HG03103 (cell line): ENCODE measurements at regions not wholly inside any gene's neighbourhood (a gene's known extent, or its start where the extent isn't known, plus 50 kb on each side); places are given as distances from the start of the nearest gene placed in this dataset.
"Not testable (repeated sequence)": the region's sequence is repeated elsewhere in the genome, so short reads cannot be mapped to it uniquely, and the experiment has no call there.

Experiments
- ATAC-seq: cut with Tn5 transposase; IDR thresholded peaks from one replicate; pipeline ENCODE4 v1.9.1; 2021; ENCODE audit warnings: low read depth; ENCODE audit not compliant: unreplicated experiment

DNA sequence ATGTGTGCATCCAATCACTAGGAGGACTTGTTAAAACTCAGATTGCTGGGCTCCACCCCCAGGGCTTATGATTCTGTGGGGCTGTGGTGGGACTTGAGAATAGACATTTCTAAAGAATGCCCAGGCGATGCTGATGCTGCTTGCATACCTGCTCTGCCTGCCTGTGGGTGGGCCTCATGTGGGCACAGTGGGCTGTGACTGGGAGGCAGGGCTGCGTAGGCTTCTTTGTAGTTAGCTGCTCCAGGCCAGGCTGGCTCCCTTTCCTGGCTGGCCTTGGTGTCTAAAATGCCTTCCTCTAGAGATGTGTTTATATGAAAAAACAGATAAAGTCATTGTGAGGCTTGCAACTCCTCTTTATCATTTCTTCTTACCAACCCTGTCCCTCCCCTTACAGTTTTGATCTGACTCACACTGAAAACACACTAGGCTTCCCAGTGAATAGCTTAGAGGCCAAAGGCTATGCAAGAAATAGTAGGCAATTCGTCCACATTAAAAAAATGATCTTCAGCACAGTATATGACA is 495.5 kb upstream of the MAP3K7 start:
- ATAC-seq, result no peak

DNA sequence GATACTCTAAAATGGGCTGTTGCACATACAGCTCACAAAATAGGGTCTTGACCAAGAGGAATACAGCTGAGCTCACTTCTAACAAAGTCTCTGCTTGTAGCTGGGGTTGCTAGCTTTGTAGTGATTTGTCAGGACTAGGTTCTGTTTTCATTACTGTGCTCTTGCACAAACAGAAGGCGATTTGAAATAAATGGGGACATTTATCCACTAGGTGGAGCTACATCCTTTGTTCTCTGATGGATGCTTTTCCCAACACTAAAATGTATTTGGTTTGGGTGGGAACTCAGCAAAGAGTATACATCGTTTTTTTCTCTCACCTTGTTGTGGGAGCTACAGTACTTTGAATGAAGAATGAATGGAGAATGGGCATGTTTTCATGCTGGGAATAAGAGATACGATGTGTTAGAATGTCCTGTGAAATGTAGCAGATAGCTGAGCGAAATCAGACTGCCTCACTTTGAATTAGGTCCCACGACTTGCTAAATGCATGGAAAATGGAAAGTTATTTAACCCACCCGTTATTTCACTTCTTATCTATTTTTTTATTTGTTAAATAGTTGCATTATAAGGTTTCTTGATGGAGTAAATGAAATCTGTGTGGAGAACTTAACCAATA is 494.7 kb upstream of the MAP3K7 start:
- no peak for ATAC-seq

DNA sequence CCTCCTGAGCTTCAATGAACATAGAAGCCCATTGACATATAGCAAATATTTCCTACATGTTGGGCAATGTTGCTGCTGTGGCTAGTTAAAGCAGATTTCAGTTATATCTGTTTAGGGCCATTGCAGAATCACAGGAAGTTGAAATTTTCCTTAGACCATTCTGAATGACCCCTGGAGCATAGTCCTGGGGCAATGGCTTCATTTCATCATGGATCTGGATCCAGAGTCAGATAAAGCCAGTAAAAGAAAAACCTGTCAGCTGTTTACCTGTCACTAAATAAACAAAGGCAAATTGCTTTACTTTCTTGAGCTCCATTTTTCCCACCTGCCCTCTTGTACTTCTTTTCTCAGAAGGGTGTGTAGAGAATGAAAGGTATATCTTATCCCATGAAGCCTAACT is 494.0 kb upstream of the MAP3K7 start:
- no peak for ATAC-seq

DNA sequence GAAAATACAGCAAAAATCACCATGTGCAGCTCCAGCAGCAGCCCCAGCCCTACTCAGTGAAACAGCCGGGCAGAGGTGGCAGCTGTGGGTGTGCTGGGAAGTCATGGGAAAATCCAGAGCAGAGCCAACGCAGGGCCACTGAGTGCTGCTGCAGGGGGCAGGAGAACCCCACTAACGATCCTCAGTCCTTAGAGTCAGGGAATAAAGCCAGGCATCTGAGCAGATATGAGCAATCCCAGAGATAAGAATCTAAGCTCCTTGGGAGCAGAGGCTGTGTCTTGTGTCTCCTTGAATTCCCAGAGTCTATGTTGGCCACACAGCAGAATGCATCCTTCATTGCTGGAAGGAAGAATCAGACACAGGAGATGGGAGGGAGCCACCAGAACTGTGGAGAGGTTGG is 493.1 kb upstream of the MAP3K7 start:
- ATAC-seq, result no peak

DNA sequence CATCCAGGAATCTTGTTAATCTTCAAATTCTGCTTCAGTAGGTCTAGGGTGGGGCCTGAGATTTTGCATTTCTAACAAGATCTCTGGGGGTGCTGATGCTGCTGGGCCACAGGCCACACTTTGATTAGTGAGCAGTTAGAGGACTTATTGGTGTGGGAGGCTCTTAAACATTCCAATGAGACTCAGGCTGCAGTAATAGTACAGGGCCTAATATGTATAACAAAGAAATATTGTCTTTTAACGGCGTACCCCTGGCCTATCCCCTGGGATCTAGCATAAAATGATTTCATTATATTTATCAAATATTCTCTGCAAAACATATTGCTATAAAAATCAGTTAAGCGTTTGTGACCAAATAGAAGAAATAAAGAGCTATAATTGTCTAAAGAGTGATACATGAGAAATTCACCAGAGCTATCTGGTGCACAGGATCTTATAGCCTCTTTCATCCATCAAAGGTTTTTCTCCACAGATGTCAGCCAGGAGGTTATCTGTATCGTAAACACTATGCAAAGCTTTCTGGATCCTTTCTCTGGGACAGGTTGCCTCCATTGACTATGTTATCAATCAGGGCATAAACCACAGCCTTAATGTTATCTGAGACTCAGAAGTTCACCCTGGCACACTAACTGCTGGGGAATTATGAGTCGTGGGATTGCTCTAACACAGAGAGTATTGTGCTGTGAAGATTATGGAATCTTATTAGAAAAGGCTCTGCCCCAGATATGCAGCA is 488.5 kb upstream of the MAP3K7 start:
- ATAC-seq, result no peak

DNA sequence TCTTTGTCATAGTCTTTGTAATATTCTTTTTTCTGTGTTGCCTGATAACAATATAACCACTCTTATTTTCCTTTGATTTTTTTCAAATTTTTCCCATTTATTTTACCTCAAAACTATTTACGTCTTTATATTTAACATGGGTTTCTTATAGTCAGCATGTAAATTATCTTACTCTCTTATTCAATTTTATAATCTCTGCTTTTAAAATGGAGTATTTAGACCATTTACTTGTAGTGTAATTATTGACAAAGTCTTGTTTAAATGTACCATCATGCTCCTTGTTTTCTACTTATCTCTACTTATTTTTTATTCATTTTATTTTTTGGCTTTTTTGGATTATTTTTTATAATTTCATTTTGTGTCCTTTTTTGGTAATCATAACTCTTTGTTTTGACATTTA is 476.5 kb upstream of the MAP3K7 start:
- no peak for ATAC-seq

DNA sequence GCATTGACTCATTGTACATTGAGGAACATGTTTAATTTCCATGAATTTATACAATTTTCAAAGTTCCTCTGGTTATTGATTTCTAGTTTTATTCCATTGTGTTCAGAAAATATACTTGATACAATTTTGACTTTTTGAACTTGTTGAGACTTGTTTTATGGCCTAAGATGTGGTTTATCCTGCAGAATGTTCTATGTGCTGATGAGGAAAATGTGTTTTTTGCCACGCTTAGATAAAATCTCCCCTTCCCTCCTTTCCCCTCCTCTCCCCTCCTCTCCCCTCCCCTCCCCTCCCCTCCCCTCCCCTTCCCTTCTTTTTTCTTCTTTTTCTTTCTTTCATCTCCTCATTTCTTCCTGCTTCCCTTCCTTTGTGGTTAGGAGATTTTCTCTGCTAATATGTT is 470.8 kb upstream of the MAP3K7 start:
- ATAC-seq, result no peak

DNA sequence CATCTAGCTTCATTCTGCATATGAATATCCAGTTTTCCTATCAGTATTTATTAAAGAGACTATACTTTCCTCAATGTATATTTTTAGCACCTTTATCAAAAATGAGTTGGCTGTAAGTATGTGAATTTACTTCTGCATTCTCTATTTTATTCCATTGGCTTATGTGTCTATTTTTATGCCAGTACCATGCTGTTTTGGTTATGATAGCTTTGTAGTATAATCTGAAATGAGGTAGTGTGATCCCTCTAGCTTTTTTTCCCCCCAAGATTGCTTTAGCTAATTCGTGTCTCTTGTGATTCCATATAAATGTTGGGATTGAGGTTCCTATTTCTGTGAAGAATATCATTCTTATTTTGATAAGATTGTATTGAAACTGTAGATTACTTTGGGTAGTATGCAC is 469.1 kb upstream of the MAP3K7 start:
- ATAC-seq, result no peak

DNA sequence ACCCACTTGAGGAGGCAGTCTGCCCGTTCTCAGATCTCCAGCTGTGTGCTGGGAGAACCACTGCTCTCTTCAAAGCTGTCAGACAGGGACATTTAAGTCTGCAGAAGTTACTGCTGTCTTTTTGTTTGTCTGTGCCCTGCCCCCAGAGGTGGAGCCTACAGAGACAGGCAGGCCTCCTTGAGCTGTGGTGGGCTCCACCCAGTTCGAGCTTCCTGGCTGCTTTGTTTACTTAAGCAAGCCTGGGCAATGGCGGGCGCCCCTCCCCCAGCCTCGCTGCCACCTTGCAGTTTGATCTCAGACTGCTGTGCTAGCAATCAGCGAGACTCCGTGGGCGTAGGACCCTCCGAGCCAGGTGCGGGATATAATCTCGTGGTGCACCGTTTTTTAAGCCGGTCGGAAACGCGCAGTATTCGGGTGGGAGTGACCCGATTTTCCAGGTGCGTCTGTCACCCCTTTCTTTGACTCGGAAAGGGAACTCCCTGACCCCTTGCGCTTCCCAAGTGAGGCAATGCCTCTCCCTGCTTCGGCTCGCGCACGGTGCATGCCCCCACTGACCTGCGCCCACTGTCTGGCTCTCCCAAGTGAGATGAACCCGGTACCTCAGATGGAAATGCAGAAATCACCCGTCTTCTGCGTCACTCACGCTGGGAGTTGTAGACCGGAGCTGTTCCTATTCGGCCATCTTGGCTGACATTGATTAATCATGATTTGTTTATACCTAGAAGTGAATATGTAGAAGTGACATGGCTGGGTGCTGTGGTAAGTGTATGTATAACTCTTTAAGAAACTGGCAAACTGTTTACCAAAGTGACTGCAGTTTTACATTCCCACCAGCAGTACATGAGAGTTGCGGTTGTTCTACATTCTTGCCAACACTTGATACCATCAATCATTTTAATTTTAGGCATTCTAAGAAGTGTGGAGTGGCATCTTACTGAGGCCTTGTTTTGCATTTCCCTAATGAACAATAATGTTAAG is 465.9 kb upstream of the MAP3K7 start:
- ATAC-seq, result not testable (repeated sequence)

DNA sequence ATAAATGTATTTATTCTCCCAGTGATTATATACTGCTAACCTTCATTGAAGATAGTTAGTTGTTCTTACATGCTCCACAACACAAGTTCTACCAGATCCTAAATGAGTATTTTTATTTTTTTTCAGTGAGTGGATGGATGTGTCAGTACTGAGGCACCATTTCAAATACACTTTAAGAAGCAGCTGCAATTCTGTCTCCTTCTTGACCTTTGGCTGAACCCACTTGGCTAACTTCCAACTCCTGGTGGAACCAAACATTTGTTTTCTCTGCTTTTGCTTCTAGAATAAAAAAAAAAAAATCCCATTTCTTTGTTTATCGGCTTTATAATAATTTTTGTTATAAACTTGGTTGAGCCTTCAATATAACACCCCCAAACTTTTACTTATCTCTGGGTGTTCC is 458.3 kb upstream of the MAP3K7 start:
- ATAC-seq, result no peak

DNA sequence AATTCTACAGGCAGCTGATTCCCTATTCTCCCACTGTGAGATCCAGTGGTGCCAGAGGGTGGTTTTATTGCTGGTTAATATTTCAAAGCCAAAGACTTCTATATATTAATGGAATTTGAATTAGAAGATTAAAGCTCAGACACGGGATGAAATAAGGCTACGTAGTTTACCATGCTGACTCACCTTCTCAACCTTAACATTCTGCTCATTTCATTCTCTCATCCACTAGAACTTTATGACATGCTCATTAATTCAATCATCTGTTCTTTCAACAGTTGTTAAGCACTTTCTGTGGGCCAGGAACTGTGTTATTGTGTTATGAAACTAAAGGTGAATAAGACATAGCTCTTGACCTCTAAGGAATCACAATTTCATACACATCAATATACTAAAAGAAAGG is 456.9 kb upstream of the MAP3K7 start:
- ATAC-seq, result no peak

DNA sequence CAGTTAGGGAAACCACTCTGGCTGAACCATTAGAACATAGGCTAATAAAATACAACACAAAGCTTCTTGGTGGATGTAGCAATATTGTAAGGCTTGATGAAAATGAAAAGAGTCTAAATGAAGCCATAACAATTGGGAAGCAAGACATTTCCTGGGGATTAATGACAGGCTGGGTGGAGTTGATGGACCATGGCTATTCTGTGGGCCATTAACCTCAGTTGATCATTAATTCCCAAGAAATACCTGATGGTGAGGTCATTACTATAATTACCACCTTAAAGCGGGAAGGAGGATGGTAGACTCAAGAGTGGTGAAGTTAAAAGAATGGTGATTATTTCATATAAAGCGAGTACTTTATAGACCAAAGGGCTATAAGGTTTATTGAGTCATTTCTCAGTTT is 455.8 kb upstream of the MAP3K7 start:
- ATAC-seq, result no peak

DNA sequence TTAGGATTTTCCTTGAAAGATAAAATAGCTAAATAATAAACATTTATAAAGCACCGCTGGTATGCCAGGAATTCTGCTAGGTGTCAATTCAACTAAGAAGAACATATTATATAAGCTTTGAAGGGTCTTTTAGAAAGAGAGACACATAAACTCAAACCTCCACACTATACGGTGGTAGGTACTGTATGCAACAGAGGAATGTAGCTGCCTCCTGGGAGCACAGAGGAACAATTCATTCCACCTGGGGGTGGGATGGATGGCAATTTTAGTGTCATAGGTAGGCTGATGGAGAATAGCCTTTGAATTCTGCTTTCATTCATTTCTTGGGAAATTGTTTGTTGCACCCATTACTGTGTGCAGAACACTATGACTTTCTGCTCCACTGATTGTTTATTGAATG is 447.1 kb upstream of the MAP3K7 start:
- ATAC-seq, result no peak

DNA sequence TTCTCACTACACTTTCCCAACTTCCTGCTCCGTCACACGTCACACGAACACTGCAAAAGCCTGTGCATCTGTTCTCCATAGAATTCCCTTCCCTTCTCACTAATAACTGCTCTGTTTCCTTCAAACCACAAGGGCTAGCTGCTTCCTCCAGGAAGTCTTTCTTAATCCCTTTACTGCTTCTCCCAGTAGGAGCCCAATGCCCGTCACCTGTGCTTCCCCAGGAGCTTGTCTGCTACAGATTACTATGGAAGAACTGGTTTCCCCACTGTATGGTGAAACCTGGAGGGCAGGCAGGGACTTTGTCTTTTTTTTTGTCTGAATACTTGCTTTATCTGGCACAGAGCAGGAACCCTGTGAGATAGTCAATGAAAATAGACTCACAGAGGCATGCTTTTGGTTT is 444.7 kb upstream of the MAP3K7 start:
- ATAC-seq, result no peak

DNA sequence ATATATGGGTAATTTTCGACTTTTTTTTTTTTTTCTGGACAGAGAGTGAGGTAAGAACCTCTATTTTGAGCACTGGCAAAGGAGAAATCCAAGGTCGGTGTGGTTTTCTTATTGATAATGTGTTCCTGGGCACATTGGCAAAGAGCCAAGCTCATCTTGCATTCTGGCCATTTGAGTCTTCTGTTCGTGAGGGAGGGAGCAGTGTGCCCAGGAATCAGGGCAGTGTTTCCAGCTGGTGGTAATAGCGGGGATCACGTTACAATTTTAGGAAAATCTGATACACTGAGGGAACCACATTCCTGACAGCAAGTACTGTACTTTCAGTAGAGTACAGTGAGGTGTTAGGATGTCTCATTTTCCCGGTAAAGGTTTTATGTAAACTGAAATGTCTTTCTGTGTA is 442.3 kb upstream of the MAP3K7 start:
- no peak for ATAC-seq

DNA sequence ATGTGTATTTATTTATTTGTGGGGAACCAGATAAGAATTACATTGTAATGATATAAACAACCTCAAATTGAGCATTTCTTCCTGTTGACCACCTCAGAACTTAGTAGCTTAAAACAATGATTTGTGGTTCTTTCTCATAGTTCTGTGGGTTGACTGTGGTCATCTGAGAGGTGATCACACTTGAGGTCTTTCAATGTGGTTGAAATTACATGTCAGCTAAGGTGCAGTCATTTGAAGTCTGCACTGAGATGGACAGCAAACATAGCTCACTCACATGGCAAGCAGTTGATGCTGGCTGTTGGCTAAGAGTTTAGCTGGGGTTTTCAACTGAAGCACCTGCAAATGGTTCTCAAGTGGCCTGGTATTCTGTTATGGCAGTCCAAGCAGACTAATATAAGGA is 436.7 kb upstream of the MAP3K7 start:
- ATAC-seq, result no peak

DNA sequence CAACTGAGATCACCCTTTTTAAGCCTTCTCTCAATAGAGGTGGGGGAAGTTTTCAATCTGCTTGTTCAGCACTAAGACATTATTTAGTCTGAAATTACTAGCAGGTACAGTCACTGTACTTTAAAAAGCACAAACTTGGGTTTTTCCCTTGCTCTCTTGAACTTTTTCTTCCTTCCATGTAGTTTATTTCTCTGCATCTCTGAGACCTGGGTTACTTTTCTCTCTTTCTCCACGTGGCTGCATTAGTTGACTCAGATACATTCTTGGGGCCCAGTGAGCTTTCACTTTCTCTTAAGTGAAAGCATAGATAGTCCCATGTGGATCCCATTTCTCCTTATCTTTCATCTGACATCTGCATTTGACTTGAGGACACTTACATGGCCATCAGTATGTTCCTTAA is 433.9 kb upstream of the MAP3K7 start:
- ATAC-seq, result peak; percentile 75

DNA sequence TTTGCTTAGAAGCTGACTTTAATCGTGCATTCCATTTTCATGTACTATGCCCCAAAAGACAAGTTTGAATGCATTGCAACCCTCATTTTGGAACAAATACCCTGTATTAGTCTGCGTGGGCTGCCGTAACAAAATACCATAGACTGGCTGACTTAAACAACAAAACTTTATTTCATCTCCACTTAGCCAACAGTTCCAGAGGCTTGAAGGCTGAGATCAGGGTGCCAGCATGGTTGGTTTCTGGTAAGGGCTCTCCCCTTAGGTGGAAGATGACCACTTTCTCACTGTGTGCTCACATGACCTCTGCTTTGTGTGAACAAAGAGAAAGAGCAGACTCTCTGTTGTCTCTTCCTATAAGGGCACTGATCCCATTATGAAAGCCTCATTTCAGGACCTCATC is 431.7 kb upstream of the MAP3K7 start:
- no peak for ATAC-seq

DNA sequence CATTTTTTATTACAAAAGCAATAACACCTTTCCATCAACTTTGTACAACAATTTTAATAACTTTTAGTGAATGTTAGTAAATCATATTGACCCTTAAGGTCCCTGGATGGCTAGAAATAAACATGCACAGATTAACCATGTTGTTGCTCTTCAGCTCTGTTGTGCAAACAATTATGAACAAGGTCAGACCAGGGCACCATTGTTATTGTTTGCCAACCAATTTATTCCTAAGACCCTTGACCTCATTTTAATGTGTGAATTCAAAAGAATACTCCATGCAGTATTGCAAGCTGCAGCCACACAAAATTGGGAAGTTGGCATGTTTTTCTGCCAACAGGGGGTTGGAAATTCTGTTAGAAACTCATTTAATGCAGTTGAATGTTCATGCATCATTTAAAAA is 426.6 kb upstream of the MAP3K7 start:
- no peak for ATAC-seq

DNA sequence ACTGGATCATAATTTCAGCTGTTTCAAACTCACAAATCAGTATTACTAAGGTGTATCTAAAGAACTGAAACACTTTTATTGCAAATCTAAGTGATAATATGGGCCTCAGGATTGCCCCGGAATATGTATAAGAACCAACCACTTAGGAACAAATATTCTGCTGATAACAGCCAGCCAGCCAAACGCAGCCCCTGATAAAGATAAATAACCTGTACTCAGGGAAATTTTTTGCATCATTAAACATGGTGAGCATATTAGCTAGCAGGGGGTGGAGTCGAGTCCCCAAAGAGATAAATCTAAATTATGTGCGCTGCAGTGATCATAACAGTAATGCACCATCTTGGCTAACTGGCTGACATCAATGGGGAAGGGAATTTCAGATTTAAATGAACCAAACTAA is 410.2 kb upstream of the MAP3K7 start:
- ATAC-seq, result no peak

DNA sequence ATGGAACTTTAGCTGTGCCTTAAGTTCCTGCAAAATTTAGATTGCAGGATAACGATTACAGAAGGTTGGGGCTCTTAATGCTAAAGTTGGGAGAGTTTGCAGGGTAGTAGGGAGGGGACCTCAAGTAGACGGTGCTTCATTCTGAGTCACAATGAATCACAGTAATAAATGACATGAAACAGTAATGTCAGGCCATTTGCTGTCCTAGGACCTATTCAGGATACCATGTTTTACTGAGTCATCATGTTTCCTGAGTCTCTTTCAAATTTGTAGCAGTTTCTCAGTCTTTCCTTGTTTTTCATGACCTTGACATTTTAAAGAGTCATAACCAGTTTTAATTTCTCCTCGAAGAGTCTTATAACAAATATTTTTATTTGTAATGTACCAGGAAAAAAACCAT is 406.9 kb upstream of the MAP3K7 start:
- ATAC-seq, result no peak
